ENCODE measurements at regions not wholly inside any gene's neighbourhood (a gene's known extent, or its start where the extent isn't known, plus 50 kb on each side); places are given as distances from the start of the nearest gene placed in this dataset.
"Not testable (repeated sequence)": the region's sequence is repeated elsewhere in the genome, so short reads cannot be mapped to it uniquely, and the experiment has no call there.

DNA sequence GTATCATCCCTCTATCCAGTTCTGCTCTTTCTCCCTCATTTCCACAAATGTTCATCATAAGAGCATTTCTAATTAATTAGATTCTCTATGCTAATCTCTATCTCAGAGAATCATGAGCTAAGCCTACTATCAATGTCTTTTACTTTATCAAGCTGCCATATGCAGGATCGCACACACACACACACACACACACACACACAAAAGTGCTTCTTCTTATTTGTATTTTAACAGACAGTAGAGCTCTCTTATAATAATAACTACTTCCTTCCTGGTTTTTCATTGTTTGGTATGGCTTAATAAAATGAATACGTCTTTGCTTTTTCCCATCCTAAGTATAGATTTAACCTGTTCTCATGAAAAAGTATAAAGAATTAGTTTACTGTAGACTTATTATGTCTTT is 170.2 kb downstream of the HAO1 start:
- no peaks in the 10 kb centered on the region for H3K27me3 Mint-ChIP-seq
- DNase-seq (no peak), ATAC-seq (ENCODE audit: low read depth in 2 of 2) (no peak)
- peak overlapping the region in 1 of 6 donors; percentile 19 for H3K27ac Mint-ChIP-seq
- H3K4me1 Mint-ChIP-seq: peaks cover 0 to 5% (median 4%) of the 10 kb centered on the region in 3 donors
- peaks cover 0 to 8% of the 10 kb centered on the region in 2 donors for H3K36me3 Mint-ChIP-seq
- H3K4me3 Mint-ChIP-seq: no peak overlapping the region
- peaks cover 0 to 17% (median 5%) of the 10 kb centered on the region in 7 donors for H3K9me3 Mint-ChIP-seq

DNA sequence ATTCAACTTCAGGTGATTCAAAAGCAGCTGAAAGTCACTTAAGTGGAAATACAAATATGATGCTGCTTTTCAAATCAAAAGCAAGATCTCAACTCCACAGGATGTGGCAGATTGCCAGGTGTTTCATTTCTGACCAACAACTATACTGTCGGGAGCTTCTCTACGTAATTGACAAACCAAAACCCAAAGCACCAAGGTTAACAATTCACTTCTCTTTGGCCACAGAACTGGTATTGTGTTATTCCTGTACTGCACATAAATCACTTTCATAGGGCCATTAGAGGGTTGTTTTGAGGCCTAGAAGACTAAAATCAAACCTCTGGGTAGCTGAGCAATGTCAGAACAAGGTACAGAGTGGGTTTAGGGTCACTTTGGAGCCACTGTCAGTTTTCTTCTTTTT is 169.7 kb downstream of the HAO1 start:
- Mint-ChIP-seq H3K4me3 (no peak overlapping the region), H3K9me3 (peaks cover under 1 to 17% (median 5%) of the 10 kb centered on the region in 7 donors), H3K27me3 (no peaks in the 10 kb centered on the region), H3K27ac (no peak overlapping the region), H3K4me1 (peaks cover 0 to 5% (median 0%) of the 10 kb centered on the region in 3 donors), H3K36me3 (peaks cover 0 to 8% of the 10 kb centered on the region in 2 donors)
- no peak for DNase-seq
- no peak for ATAC-seq (ENCODE audit: low read depth in 2 of 2)

DNA sequence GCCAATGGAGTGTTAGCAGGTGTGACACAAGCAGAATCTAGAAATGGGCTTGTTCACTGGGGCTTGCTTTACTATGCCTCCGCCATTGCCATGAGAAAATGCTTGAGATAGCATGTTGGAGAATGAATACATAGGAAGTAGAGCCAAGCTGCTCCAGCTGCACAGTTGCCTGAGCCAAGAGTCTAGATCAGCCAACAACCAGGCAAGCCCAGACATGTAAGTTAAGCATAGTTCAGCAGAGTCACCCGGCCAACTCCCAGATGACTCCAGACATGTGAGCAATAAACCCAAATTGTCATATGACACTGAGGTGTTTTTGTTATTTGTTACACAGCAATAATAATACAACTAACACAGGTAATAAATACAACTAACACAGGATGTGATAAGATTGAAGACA is 167.9 kb downstream of the HAO1 start:
- Mint-ChIP-seq H3K4me1 (no peaks in the 10 kb centered on the region), H3K9me3 (peaks cover 2 to 26% (median 7%) of the 10 kb centered on the region in 7 donors), H3K27me3 (no peaks in the 10 kb centered on the region), H3K27ac (no peak overlapping the region), H3K4me3 (no peak overlapping the region), H3K36me3 (no peaks in the 10 kb centered on the region)
- ATAC-seq (ENCODE audit: low read depth in 2 of 2): no peak
- no peak for DNase-seq

DNA sequence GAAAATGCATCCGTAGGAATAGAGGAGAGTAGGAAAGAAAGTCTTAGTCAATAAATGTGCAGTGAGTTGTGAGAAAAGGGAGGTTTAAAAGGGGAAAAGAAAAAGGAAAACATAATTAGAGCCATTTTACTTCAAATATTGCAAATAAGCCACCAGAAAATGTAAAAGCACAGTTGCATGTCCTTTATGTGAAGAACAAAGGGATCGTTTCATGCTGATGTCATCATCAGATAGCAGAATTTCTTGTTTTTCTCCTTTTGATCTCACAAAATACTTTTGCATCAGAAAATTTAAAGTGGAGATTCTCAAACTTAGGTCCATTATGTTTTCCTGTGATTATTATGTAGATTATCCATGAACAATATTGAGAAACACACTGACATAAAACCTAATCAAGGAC is 166.7 kb downstream of the HAO1 start:
- no peak overlapping the region for H3K27ac Mint-ChIP-seq
- ATAC-seq (ENCODE audit: low read depth in 2 of 2) (no peak), DNase-seq (no peak)
- no peaks in the 10 kb centered on the region for H3K27me3 Mint-ChIP-seq
- peaks cover 2 to 28% (median 9%) of the 10 kb centered on the region in 7 donors for H3K9me3 Mint-ChIP-seq
- H3K36me3 Mint-ChIP-seq: no peaks in the 10 kb centered on the region
- no peaks in the 10 kb centered on the region for H3K4me1 Mint-ChIP-seq
- no peak overlapping the region for H3K4me3 Mint-ChIP-seq

DNA sequence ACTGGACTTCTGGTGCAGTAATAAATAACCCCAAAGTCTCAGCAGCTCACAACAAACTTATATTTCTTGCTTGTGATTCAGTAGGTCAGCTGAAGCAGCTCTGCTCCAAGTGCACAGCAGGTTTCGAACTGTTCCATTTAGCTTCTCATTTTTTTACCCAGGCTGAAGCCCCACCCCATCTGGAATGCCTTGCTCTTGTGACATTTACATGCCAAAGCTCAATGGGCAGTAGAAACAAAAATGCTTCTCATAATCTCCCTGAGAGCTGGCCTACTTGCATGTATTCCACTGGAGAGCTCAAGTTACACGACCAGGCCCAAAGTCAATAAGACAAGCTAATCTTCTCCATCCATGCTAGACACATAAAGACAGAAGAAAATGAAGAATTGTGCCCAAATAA is 165.2 kb downstream of the HAO1 start:
- no peak overlapping the region for H3K27ac Mint-ChIP-seq
- H3K36me3 Mint-ChIP-seq: no peaks in the 10 kb centered on the region
- DNase-seq (no peak), ATAC-seq (ENCODE audit: low read depth in 2 of 2) (no peak)
- no peaks in the 10 kb centered on the region for H3K4me1 Mint-ChIP-seq
- peaks cover 2 to 28% (median 10%) of the 10 kb centered on the region in 7 donors for H3K9me3 Mint-ChIP-seq
- H3K4me3 Mint-ChIP-seq: peak overlapping the region in 1 of 8 donors; percentile 22
- H3K27me3 Mint-ChIP-seq: no peaks in the 10 kb centered on the region

DNA sequence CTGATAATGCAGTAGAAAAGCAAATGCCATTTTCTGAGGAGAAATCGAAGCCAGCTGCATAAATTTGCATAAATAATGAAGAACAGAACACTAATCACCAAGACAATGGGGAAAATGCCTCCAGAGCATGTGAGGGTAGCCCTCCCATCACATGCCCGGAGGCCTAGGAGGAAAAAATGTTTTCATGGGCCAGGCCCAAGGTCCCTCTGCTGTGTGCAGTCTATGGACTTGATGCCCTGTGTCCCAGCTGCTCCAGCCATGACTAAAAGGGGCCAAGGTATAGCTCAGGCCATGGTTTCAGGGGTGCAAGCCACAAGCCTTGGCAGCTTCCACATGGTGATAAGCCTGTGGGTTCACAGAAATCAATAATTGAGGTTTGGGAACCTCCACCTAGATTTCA is 164.1 kb downstream of the HAO1 start:
- no peaks in the 10 kb centered on the region for H3K36me3 Mint-ChIP-seq
- no peak overlapping the region for H3K4me3 Mint-ChIP-seq
- ATAC-seq (ENCODE audit: low read depth in 2 of 2) (no peak), DNase-seq (no peak)
- H3K9me3 Mint-ChIP-seq: peaks cover 2 to 28% (median 10%) of the 10 kb centered on the region in 7 donors
- no peaks in the 10 kb centered on the region for H3K4me1 Mint-ChIP-seq
- H3K27me3 Mint-ChIP-seq: no peaks in the 10 kb centered on the region
- H3K27ac Mint-ChIP-seq: no peak overlapping the region

DNA sequence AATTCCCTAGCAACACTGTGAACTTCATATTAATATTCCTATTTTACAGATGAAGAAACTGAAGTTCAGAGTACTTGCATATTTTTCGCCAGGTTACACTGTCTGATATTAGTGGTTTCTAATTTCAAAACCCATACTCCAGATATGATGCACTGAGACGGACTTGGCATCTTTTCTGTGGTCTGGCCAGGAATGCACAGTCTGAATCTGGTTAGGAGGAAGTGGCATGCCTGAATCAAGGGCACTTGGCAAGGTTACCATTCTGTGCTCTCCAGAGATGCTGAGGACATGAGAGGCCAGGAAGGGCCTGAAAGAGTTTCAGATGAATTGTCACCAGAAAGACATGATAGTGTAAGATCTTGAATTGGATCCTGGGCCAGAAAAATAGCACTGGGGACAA is 150.1 kb downstream of the HAO1 start:
- Mint-ChIP-seq H3K27me3 (no peaks in the 10 kb centered on the region), H3K27ac (no peak overlapping the region), H3K9me3 (peaks cover 0 to 2% (median 0%) of the 10 kb centered on the region in 7 donors), H3K4me3 (no peak overlapping the region), H3K4me1 (no peaks in the 10 kb centered on the region), H3K36me3 (no peaks in the 10 kb centered on the region)
- DNase-seq: no peak
- ATAC-seq (ENCODE audit: low read depth in 2 of 2): no peak

DNA sequence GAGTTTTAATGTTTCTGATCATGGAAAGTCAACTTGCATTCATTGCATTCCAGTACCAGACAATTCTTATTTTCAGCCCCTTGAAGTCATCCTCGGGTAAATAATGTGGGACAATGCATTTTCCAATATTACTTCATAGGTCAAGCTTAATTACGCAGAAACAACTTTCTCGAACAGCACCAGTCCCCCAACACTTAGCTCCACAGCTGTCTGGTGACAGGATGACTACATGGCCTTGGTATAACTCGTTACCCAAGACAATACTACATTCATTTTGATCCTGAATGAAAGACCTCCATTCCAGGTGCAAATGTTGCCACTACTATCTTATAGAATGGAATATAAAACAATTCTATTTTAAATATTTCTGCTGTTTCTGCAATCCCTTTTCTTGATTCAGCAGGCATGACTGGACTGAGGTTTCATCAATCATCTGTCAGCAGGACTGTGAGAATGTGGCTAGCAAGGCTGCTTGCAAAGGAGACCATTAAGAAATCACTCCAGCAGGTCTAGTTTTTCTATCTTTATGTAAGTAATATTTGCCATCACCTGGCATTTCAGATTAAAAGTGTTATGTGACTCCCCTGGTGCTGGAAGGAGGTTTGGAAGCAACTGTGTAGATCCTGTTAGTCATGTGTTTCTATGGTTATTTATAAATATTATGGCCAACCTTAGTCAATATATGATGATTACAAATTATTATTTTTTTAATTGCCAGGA is 147.9 kb downstream of the HAO1 start:
- ATAC-seq (ENCODE audit: low read depth in 2 of 2) (no peak), DNase-seq (no peak)
- Mint-ChIP-seq H3K4me3 (no peak overlapping the region), H3K27ac (no peak overlapping the region), H3K9me3 (peaks cover 0 to 5% (median 0%) of the 10 kb centered on the region in 7 donors), H3K27me3 (no peaks in the 10 kb centered on the region), H3K36me3 (no peaks in the 10 kb centered on the region), H3K4me1 (no peaks in the 10 kb centered on the region)

DNA sequence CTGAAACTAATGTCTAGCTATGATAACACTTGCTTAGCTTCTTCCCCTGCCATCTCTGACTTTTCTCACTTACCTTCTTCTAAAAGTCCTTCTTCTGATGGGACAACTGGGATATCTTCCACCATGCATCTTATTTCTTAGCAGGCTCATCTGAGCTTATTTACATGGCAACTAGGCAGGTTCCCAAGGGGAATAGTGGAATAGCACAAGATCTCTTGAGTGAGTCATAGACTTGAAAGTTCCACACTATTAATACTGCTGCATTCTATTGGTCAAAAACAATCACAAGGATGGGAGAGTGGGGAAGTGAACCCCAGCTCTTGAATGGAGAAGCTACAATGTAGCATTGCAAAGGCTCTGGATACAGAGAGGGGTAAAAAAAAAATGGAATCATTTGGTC is 142.1 kb downstream of the HAO1 start:
- DNase-seq (no peak), ATAC-seq (ENCODE audit: low read depth in 2 of 2) (no peak)
- no peaks in the 10 kb centered on the region for H3K36me3 Mint-ChIP-seq
- peaks cover 0 to 7% (median 2%) of the 10 kb centered on the region in 7 donors for H3K9me3 Mint-ChIP-seq
- no peak overlapping the region for H3K4me3 Mint-ChIP-seq
- no peak overlapping the region for H3K27ac Mint-ChIP-seq
- no peaks in the 10 kb centered on the region for H3K4me1 Mint-ChIP-seq
- H3K27me3 Mint-ChIP-seq: peaks cover 0 to 11% (median 4%) of the 10 kb centered on the region in 3 donors

DNA sequence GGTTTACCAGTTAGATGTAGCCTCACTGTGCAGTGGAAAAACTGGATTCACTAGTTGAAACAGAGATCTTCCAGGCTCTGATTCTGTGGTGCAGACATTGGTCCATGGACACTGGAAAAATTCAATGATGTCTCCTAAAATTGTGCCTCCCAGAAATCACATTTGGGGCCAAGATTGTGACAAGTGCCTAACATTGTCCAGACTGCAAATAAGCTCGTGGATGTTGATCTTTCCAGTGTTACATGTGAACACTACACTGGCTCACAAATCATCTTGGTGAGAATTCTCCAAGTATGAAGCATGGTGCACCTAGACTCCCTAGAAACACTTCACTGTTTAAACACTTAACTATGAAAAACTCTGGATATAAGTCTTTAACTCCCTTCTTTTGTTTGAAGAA is 140.4 kb downstream of the HAO1 start:
- ATAC-seq (ENCODE audit: low read depth in 2 of 2) (no peak), DNase-seq (no peak)
- Mint-ChIP-seq H3K27ac (no peak overlapping the region), H3K4me1 (no peaks in the 10 kb centered on the region), H3K4me3 (no peak overlapping the region), H3K9me3 (peaks cover 0 to 10% (median 5%) of the 10 kb centered on the region in 7 donors), H3K27me3 (peaks cover 0 to 11% (median 4%) of the 10 kb centered on the region in 3 donors), H3K36me3 (no peaks in the 10 kb centered on the region)

DNA sequence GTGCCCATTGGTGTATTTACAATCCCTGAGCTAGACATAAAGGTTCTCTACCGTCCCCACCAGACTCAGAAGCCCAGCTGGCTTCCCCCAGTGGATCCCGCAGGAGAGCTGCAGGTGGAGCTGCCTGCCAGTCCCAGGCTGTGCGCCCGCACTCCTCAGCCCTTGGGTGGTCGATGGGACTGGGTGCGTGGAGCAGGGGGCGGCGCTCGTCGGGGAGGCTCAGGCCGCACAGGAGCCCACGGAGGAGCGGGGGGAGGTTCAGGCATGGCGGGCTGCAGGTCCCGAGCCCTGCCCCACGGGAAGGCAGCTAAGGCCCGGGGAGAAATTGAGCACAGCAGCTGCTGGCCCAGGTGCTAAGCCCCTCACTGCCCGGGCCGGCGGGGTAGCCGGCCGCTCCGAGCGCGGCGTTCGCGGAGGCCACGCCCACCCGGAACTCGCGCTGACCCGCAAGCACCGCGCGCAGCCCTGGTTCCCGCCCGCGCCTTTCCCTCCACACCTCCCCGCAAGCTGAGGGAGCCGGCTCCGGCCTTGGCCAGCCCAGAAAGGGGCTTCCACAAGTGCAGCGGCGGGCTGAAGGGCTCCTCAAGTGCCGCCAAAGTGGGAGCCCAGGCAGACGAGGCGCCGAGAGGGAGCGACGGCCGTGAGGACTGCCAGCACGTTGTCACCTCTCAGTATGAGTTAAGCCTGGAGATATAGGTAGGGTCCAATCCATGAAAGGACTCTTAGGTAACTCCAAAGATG is 136.7 kb downstream of the HAO1 start:
- H3K36me3 Mint-ChIP-seq; H3K4me1 Mint-ChIP-seq; H3K27ac Mint-ChIP-seq; H3K4me3 Mint-ChIP-seq; DNase-seq; H3K27me3 Mint-ChIP-seq; ATAC-seq (ENCODE audit: low read depth in 2 of 2): not testable (repeated sequence)
- H3K9me3 Mint-ChIP-seq: peaks cover 4 to 26% (median 22%) of the 10 kb centered on the region in 7 donors

DNA sequence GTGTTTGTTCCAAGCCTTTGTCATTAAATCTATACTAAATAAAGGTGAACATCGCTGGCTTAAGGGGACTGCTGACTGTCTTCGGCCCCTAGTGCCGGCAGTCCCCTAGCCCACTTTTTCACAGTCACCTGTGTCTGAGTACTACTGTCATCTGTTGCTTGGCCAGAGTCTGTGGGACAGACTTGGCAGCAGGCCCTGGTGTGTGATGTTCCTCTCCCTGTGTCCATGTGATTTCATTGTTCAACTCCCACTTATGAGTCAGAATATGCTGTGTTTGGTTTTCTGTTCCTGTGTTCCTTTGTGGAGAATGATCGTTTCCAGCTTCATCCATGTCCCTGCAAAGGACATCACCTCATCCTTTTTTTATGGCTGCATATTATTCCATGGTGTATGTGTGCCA is 133.4 kb downstream of the HAO1 start:
- peaks cover 0 to 5% (median 0%) of the 10 kb centered on the region in 3 donors for H3K27me3 Mint-ChIP-seq
- DNase-seq (no peak), ATAC-seq (ENCODE audit: low read depth in 2 of 2) (no peak)
- H3K27ac Mint-ChIP-seq: no peak overlapping the region
- peak overlapping the region in 1 of 8 donors; percentile 1 for H3K4me3 Mint-ChIP-seq
- H3K4me1 Mint-ChIP-seq: no peaks in the 10 kb centered on the region
- H3K36me3 Mint-ChIP-seq: no peaks in the 10 kb centered on the region
- H3K9me3 Mint-ChIP-seq: peaks cover 11 to 36% (median 31%) of the 10 kb centered on the region in 7 donors

DNA sequence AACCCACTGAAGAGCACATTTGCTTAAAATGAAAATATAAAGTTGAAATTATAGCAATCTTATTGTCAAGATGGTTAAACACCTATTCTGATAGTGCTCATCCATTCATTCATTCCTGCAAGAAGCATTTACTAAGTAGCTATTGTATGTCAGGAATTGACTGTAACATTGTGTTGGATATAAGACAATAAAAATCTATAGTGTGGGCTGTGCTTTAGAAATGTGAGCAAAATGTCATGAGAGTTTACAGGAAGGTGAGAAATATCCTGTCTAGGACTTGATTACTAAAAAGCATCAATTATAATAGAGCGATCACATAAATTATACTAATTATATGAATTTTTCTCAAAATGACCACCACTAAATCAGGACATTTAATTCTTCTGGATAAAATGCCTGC is 123.0 kb downstream of the HAO1 start:
- no peak overlapping the region for H3K27ac Mint-ChIP-seq
- no peaks in the 10 kb centered on the region for H3K4me1 Mint-ChIP-seq
- peaks cover 0 to 7% (median 5%) of the 10 kb centered on the region in 3 donors for H3K27me3 Mint-ChIP-seq
- no peaks in the 10 kb centered on the region for H3K36me3 Mint-ChIP-seq
- no peak for DNase-seq
- peaks cover 0 to 11% (median 2%) of the 10 kb centered on the region in 7 donors for H3K9me3 Mint-ChIP-seq
- no peak overlapping the region for H3K4me3 Mint-ChIP-seq
- no peak for ATAC-seq (ENCODE audit: low read depth in 2 of 2)

DNA sequence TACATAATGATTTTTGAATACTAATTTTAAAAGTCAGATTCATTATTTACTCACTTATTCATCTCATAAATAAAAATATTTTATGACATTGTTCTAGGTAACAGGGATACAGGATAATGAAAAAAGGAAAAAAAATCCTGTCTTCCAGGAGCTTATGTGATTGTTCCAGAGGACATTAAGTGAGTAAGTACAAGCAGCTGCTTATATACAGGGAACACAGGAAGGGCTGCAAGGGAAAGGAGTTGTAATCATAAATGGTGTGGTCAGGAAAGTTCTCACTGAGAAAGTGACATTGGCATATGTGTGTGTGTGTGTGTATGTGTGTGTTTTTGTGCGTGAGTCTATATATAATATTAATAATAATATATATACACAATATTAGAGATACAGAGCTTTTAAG is 121.8 kb downstream of the HAO1 start:
- Mint-ChIP-seq H3K36me3 (no peaks in the 10 kb centered on the region), H3K27me3 (peaks cover 0 to 10% (median 5%) of the 10 kb centered on the region in 3 donors)

More for the DNA sequence above, 121.8 kb downstream of the HAO1 start:
- H3K27ac Mint-ChIP-seq: no peak overlapping the region
- no peaks in the 10 kb centered on the region for H3K4me1 Mint-ChIP-seq
- ATAC-seq (ENCODE audit: low read depth in 2 of 2) (no peak), DNase-seq (no peak)
- no peak overlapping the region for H3K4me3 Mint-ChIP-seq
- H3K9me3 Mint-ChIP-seq: peaks cover 1 to 10% (median 3%) of the 10 kb centered on the region in 7 donors

All from naive B cell (primary cell).